ENCODE measurements at regions not wholly inside any gene's neighbourhood (a gene's known extent, or its start where the extent isn't known, plus 50 kb on each side); places are given as distances from the start of the nearest gene placed in this dataset.

DNA sequence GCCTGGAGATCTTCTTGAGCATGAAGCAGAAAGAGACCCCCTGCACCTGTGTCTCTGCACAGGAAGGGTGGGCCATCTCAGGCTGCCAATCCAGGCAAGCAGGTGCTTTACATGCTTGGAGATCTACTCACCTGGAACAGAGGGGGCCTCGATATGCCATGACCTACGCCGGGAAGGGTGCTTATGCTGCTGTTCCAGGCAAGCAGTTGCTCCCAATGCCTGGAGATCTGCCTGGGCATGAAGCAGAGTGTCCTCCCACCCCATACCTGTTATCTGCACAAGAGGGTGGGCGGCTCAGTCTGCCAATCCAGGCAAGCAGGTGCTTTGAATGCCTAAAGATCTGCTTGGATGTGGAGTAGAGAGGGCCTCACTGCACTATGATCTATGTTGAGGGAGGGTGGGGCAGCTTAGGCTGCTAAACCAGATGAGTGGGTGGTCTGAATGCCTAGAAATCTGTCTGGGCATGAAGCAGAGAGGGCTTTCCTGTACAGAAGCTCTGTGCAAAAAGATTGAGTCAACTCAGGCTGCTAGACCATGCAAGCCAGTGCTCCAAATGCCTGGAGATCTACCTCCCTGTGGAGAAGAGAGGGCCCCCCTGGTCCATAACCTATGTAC lies 104.5 kb upstream of the QRFPR start:
- no peak for TF ChIP-seq CTCF (IDR thresholded peaks at IDR 0.05 in 8 of 11, conservative IDR thresholded peaks at IDR 0.05 in 3 of 11)
- no peak for TF ChIP-seq POLR2AphosphoS5 (IDR thresholded peaks at IDR 0.05)
